Hippocampal formation (tissue), 2 donors: ENCODE measurements at regions not wholly inside any gene's neighbourhood (a gene's known extent, or its start where the extent isn't known, plus 50 kb on each side); places are given as distances from the start of the nearest gene placed in this dataset.
"Not testable (repeated sequence)": the region's sequence is repeated elsewhere in the genome, so short reads cannot be mapped to it uniquely, and the experiment has no call there.

Experiments used
- DNase-seq, 2 donors: peaks; one replicate each; lab custom pipeline; 2025; lab: John Stamatoyannopoulos, UW

GRCh38 chr13:58617880-58618665 is 986.5 kb downstream of the PCDH17 start:
- no peak for DNase-seq

- DNase-seq = no peak
Observed at GRCh38 chr13:58619396-58620113, 988.0 kb downstream of the PCDH17 start.

GRCh38 chr13:58620176-58620575 is 988.6 kb downstream of the PCDH17 start:
- no peak for DNase-seq

- no peak for DNase-seq
Observed at GRCh38 chr13:58625703-58626389, 994.3 kb downstream of the PCDH17 start.

GRCh38 chr13:58630794-58631193 is 999.2 kb downstream of the PCDH17 start:
- no peak for DNase-seq

GRCh38 chr13:58633226-58633625 is 1001.7 kb downstream of the PCDH17 start:
- DNase-seq = no peak

GRCh38 chr13:58655086-58655485 is 1023.5 kb downstream of the PCDH17 start:
- DNase-seq = no peak

- DNase-seq = no peak
Observed at GRCh38 chr13:58660826-58661225, 1029.3 kb downstream of the PCDH17 start.

GRCh38 chr13:58666331-58666730 is 1034.8 kb downstream of the PCDH17 start:
- DNase-seq = no peak

GRCh38 chr13:58667096-58667495 is 1035.6 kb downstream of the PCDH17 start:
- DNase-seq = no peak

- no peak for DNase-seq
Observed at GRCh38 chr13:58680115-58680514, 1048.6 kb downstream of the PCDH17 start.

GRCh38 chr13:58682616-58683015 is 1051.1 kb downstream of the PCDH17 start:
- DNase-seq = no peak

GRCh38 chr13:58687148-58687547 is 1055.6 kb downstream of the PCDH17 start:
- DNase-seq = no peak

- no peak for DNase-seq
Observed at GRCh38 chr13:58698531-58698930, 1067.0 kb downstream of the PCDH17 start.

- DNase-seq = no peak
Observed at GRCh38 chr13:58704953-58705352, 1073.4 kb downstream of the PCDH17 start.

- no peak for DNase-seq
Observed at GRCh38 chr13:58706421-58706820, 1074.9 kb downstream of the PCDH17 start.

- DNase-seq = no peak
Observed at GRCh38 chr13:58712191-58712590, 1080.6 kb downstream of the PCDH17 start.

- DNase-seq = not testable (repeated sequence)
Observed at GRCh38 chr13:58714016-58714415, 1082.5 kb downstream of the PCDH17 start.

GRCh38 chr13:58721273-58721672 is 1089.7 kb downstream of the PCDH17 start:
- DNase-seq = no peak

GRCh38 chr13:58728126-58728525 is 1096.6 kb downstream of the PCDH17 start:
- DNase-seq = no peak

- DNase-seq = no peak
Observed at GRCh38 chr13:58729361-58729760, 1097.8 kb downstream of the PCDH17 start.

GRCh38 chr13:58744686-58745085 is 1113.1 kb downstream of the PCDH17 start:
- no peak for DNase-seq

- no peak for DNase-seq
Observed at GRCh38 chr13:58767566-58767965, 1136.0 kb downstream of the PCDH17 start.
